Progenitor cell of endocrine pancreas (in vitro differentiated cells): ENCODE measurements at regions not wholly inside any gene's neighbourhood (a gene's known extent, or its start where the extent isn't known, plus 50 kb on each side); places are given as distances from the start of the nearest gene placed in this dataset.
"Not testable (repeated sequence)": the region's sequence is repeated elsewhere in the genome, so short reads cannot be mapped to it uniquely, and the experiment has no call there.

Source experiments
- DNase-seq: peaks from one replicate; pipeline ENCODE4 v3.0.0; 2021; ENCODE audit warnings: low spot score; ENCODE audit not compliant: unreplicated experiment
- H3K27ac Mint-ChIP-seq: 2 replicates; pipeline ENCODE4 v1.8.0; 2021; ENCODE audit warnings: mild to moderate bottlenecking, moderate library complexity, mixed read lengths
- H3K27me3 Mint-ChIP-seq: 2 replicates; pipeline ENCODE4 v1.8.0; 2021; ENCODE audit warnings: mixed read lengths
- H3K36me3 Mint-ChIP-seq: 2 replicates; pipeline ENCODE4 v1.8.0; 2022; ENCODE audit warnings: mixed read lengths; ENCODE audit not compliant: insufficient read depth
- H3K4me1 Mint-ChIP-seq: 2 replicates; pipeline ENCODE4 v1.8.0; 2021; ENCODE audit warnings: low read depth, mixed read lengths
- H3K4me3 Mint-ChIP-seq: 2 replicates; pipeline ENCODE4 v1.8.0; 2021; ENCODE audit warnings: low read depth, mild to moderate bottlenecking, moderate library complexity, mixed read lengths
- H3K9me3 Mint-ChIP-seq: 2 replicates; pipeline ENCODE4 v1.8.0; 2021; ENCODE audit warnings: low read depth, mixed read lengths
- CTCF ChIP-seq: fragments of 200-600 bp; sonication (generic); IDR thresholded peaks from one replicate; pipeline ENCODE4 v1.5.0; 2021; ENCODE audit warnings: antibody characterized with exemption, mild to moderate bottlenecking; ENCODE audit not compliant: unreplicated experiment

- Mint-ChIP-seq H3K4me3 (no peak overlapping the region), H3K36me3 (no peaks in the 10 kb centered on the region), H3K27ac (no peak overlapping the region), H3K27me3 (peaks cover 35% of the 10 kb centered on the region), H3K4me1 (no peaks in the 10 kb centered on the region), H3K9me3 (no peaks in the 10 kb centered on the region)
- DNase-seq = no peak
- peak; percentile 19 for TF ChIP-seq CTCF
Observed at GRCh38 chr14:78029601-78030372, 140.4 kb upstream of the NRXN3 start.

- H3K9me3 Mint-ChIP-seq = peaks cover 7% of the 10 kb centered on the region
- no peaks in the 10 kb centered on the region for H3K36me3 Mint-ChIP-seq
- TF ChIP-seq CTCF = no peak
- no peak for DNase-seq
- no peaks in the 10 kb centered on the region for H3K4me1 Mint-ChIP-seq
- H3K27ac Mint-ChIP-seq = no peak overlapping the region
- H3K27me3 Mint-ChIP-seq = peaks cover 10% of the 10 kb centered on the region
- no peak overlapping the region for H3K4me3 Mint-ChIP-seq
Observed at GRCh38 chr14:78043349-78043748, 126.8 kb upstream of the NRXN3 start.

DNA sequence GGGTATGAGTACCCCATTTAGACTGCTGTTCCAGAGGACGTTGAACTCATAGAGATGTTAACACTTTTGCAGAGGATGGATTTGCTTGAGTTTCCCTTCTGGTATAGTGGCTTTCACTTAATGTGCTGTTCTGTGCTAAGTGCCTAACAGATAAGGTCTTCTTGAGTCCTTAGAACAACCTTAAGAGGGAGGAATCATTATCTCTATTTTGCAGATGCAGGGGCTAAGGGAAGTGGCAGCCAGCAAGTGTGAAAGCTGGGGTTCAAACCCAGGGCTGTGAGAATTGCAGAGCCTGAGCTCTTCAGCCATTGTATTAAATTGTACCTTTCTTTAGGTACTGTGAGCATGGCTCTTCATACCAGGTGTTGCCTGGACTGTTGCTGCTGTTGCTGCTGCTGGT lies 122.1 kb upstream of the NRXN3 start:
- H3K4me3 Mint-ChIP-seq = no peak overlapping the region
- H3K27ac Mint-ChIP-seq = no peak overlapping the region
- DNase-seq = no peak
- H3K27me3 Mint-ChIP-seq = peaks cover 9% of the 10 kb centered on the region
- H3K36me3 Mint-ChIP-seq = no peaks in the 10 kb centered on the region
- H3K4me1 Mint-ChIP-seq = no peaks in the 10 kb centered on the region
- peaks cover 9% of the 10 kb centered on the region for H3K9me3 Mint-ChIP-seq
- no peak for TF ChIP-seq CTCF

DNA sequence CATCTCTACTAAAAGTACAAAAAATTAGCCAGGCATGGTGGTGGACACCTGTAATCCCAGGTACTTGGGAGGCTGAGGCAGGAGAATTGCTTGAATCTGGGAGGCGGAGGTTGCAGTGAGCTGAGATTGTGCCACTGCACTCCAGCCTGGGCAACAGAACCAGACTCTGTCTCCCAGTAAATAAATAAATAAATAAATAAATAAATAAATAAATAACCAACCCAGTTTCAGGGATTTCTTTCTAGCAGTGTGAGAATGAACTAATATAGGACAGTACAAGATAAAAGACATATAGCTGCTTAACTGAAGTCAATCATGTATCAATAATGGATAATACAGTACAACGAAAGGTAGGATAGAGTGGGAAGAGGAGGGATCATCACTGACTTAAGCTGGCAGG lies 113.3 kb upstream of the NRXN3 start:
- not testable (repeated sequence) for H3K4me3 Mint-ChIP-seq, H3K4me1 Mint-ChIP-seq, H3K36me3 Mint-ChIP-seq, DNase-seq, H3K27ac Mint-ChIP-seq, H3K9me3 Mint-ChIP-seq
- H3K27me3 Mint-ChIP-seq = peaks cover 26% of the 10 kb centered on the region

DNA sequence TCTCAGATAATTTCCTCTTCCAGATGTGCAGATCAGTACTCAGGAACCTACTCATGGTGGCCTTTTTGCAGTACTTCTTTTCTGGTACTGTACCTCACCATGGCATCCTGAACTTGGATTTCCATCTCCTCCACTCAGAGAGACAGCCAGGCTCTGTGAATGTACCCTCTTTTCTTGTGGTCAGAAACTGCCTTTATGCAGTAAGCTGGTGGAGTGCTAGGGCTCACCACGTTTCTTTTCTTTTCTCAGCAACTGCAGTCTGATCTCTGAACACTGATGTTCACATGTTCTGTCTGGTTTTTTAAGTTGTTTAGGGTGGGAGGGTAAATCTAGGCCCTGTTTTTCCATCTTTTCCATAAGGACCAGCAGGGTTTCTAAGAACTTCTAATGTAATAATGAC lies 99.8 kb upstream of the NRXN3 start:
- H3K36me3 Mint-ChIP-seq = no peaks in the 10 kb centered on the region
- H3K27me3 Mint-ChIP-seq = peaks cover 49% of the 10 kb centered on the region
- H3K4me3 Mint-ChIP-seq = no peak overlapping the region
- no peak overlapping the region for H3K27ac Mint-ChIP-seq
- no peak for TF ChIP-seq CTCF
- H3K9me3 Mint-ChIP-seq = no peaks in the 10 kb centered on the region
- no peak for DNase-seq
- peaks cover 23% of the 10 kb centered on the region for H3K4me1 Mint-ChIP-seq

- H3K27ac Mint-ChIP-seq = peak overlapping the region; percentile 46
- H3K36me3 Mint-ChIP-seq = no peaks in the 10 kb centered on the region
- H3K9me3 Mint-ChIP-seq = no peaks in the 10 kb centered on the region
- H3K4me3 Mint-ChIP-seq = no peak overlapping the region
- DNase-seq = no peak
- no peak for TF ChIP-seq CTCF
- H3K4me1 Mint-ChIP-seq = peaks cover 29% of the 10 kb centered on the region
- peaks cover 49% of the 10 kb centered on the region for H3K27me3 Mint-ChIP-seq
Observed at GRCh38 chr14:78071016-78071549, 99.1 kb upstream of the NRXN3 start.
